Neural cell (in vitro differentiated cells): ENCODE measurements at regions not wholly inside any gene's neighbourhood (a gene's known extent, or its start where the extent isn't known, plus 50 kb on each side); places are given as distances from the start of the nearest gene placed in this dataset.

Experiments used
- H2AFZ ChIP-seq: fragments of 200-600, 300-800 bp; sonication (generic), shearing (Covaris generic); 2 replicates; pipeline ENCODE4 v1.6.0; 2014; ENCODE audit warnings: low read depth, mild to moderate bottlenecking, antibody characterized with exemption, low read length, moderate library complexity
- H3F3A ChIP-seq: fragments of 200-600 bp; shearing (Covaris generic); 2 replicates; pipeline ENCODE4 v1.6.1; 2016; ENCODE audit warnings: mild to moderate bottlenecking, moderate library complexity, mixed read lengths, antibody characterized with exemption, low read length; ENCODE audit not compliant: insufficient read depth, poor library complexity, severe bottlenecking
- H3K27ac ChIP-seq: fragments of 200-600, 300-800 bp; sonication (generic), shearing (Covaris generic); 2 replicates; pipeline ENCODE4 v1.5.1; 2014; ENCODE audit warnings: mild to moderate bottlenecking, low read length, moderate library complexity
- H3K27me3 ChIP-seq: fragments of 300-800, 200-600 bp; sonication (generic), shearing (Covaris generic); 2 replicates; pipeline ENCODE4 v1.6.0; 2014; ENCODE audit warnings: mild to moderate bottlenecking, low read depth, low read length, moderate library complexity; ENCODE audit not compliant: insufficient read depth
- H3K36me3 ChIP-seq: fragments of 300-800, 200-600 bp; sonication (generic), shearing (Covaris generic); 2 replicates; pipeline ENCODE4 v1.5.1; 2014; ENCODE audit warnings: mild to moderate bottlenecking, antibody characterized with exemption, low read length, moderate library complexity; ENCODE audit not compliant: insufficient read depth
- H3K4me2 ChIP-seq: fragments of 300-800, 200-600 bp; sonication (generic), shearing (Covaris generic); 2 replicates; pipeline ENCODE4 v1.6.0; 2014; ENCODE audit warnings: mild to moderate bottlenecking, low read length
- H3K4me3 ChIP-seq: fragments of 300-800, 200-600 bp; sonication (generic), shearing (Covaris generic); 2 replicates; pipeline ENCODE4 v1.5.1; 2014; ENCODE audit warnings: mild to moderate bottlenecking, low read length, moderate library complexity
- H3K79me2 ChIP-seq: fragments of 200-600 bp; shearing (Covaris generic); replicated peaks from 2 replicates; pipeline ENCODE4 v1.6.0; 2014; ENCODE audit warnings: mild to moderate bottlenecking, low read length, moderate library complexity; ENCODE audit not compliant: insufficient read depth
- H3K9ac ChIP-seq: fragments of 300-800, 200-600 bp; sonication (generic), shearing (Covaris generic); 2 replicates; pipeline ENCODE4 v1.6.1; 2016; ENCODE audit warnings: mild to moderate bottlenecking, low read length, mixed read lengths
- H3K9me2 ChIP-seq: fragments of 200-600 bp; shearing (Covaris generic); 2 replicates; pipeline ENCODE4 v1.6.1; 2016; ENCODE audit warnings: mild to moderate bottlenecking, low read length, mixed read lengths; ENCODE audit not compliant: insufficient read depth
- H3K9me3 ChIP-seq: fragments of 200-600, 300-800 bp; sonication (generic), shearing (Covaris generic); 2 replicates; pipeline ENCODE4 v1.6.1; 2016; ENCODE audit warnings: mild to moderate bottlenecking, mixed run types, low read length, moderate library complexity, mixed read lengths
- H4K20me1 ChIP-seq: fragments of 200-600 bp; shearing (Covaris generic); 2 replicates; pipeline ENCODE4 v1.6.1; 2016; ENCODE audit warnings: mild to moderate bottlenecking, mixed run types; ENCODE audit not compliant: insufficient read depth
- CTCF ChIP-seq: fragments of 450-650 bp; IDR thresholded peaks from 2 replicates; pipeline ENCODE4 v1.5.1; 2014; ENCODE audit warnings: antibody characterized with exemption, mild to moderate bottlenecking, moderate library complexity; ENCODE audit not compliant: poor library complexity, severe bottlenecking
- EP300 ChIP-seq: fragments of 450-650 bp; conservative IDR thresholded peaks from 2 replicates; pipeline ENCODE4 v1.6.1; 2014; ENCODE audit warnings: antibody characterized with exemption, mild to moderate bottlenecking, moderate library complexity; ENCODE audit not compliant: poor library complexity, severe bottlenecking
- EZH2 ChIP-seq: fragments of 200-600, 300-800 bp; shearing (Covaris generic), sonication (generic); IDR thresholded peaks from 2 replicates; pipeline ENCODE4 v1.6.1; 2014; ENCODE audit warnings: antibody characterized with exemption, low read length, borderline replicate concordance, mild to moderate bottlenecking; ENCODE audit not compliant: insufficient read depth, poor library complexity, severe bottlenecking
- MXI1 ChIP-seq: fragments of 450-650 bp; conservative IDR thresholded peaks from 2 replicates; pipeline ENCODE4 v1.6.1; 2014; ENCODE audit warnings: antibody characterized with exemption, mild to moderate bottlenecking; ENCODE audit not compliant: poor library complexity, severe bottlenecking
- POLR2AphosphoS5 ChIP-seq: IDR thresholded peaks from 2 replicates; pipeline ENCODE4 v1.6.1; 2012
- RAD21 ChIP-seq: fragments of 450-650 bp; conservative IDR thresholded peaks from 2 replicates; pipeline ENCODE4 v1.6.1; 2014; ENCODE audit warnings: antibody characterized with exemption, mild to moderate bottlenecking, moderate library complexity
- REST ChIP-seq: IDR thresholded peaks from 2 replicates; pipeline ENCODE4 v1.6.1; 2012; ENCODE audit warnings: borderline replicate concordance
- SMC3 ChIP-seq: fragments of 450-650 bp; conservative IDR thresholded peaks from 2 replicates; pipeline ENCODE4 v1.6.1; 2014; ENCODE audit warnings: antibody characterized with exemption, mild to moderate bottlenecking, moderate library complexity; ENCODE audit not compliant: poor library complexity
- TAF1 ChIP-seq: IDR thresholded peaks from 2 replicates; pipeline ENCODE4 v1.6.1; 2012; ENCODE audit warnings: low read depth

- no peak overlapping the region for H3K9ac ChIP-seq
- no peaks in the 10 kb centered on the region for H4K20me1 ChIP-seq
- no peak overlapping the region for H2AFZ ChIP-seq
- no peaks in the 10 kb centered on the region for H3K9me2 ChIP-seq
- no peaks in the 10 kb centered on the region for H3K36me3 ChIP-seq
- no peaks in the 10 kb centered on the region for H3K27me3 ChIP-seq
- TF ChIP-seq EZH2, result no peak
- no peak for TF ChIP-seq CTCF
- TF ChIP-seq MXI1, result no peak
- TF ChIP-seq SMC3, result no peak
- TF ChIP-seq TAF1, result no peak
- no peak for TF ChIP-seq POLR2AphosphoS5
- no peak for TF ChIP-seq EP300
- TF ChIP-seq RAD21, result no peak
- TF ChIP-seq REST, result no peak
- H3K4me2 ChIP-seq, result no peak overlapping the region
- H3K79me2 ChIP-seq, result no peaks in the 10 kb centered on the region
- no peaks in the 10 kb centered on the region for H3F3A ChIP-seq
- H3K27ac ChIP-seq, result no peak overlapping the region
- no peak overlapping the region for H3K4me3 ChIP-seq
- no peaks in the 10 kb centered on the region for H3K9me3 ChIP-seq
Measured at GRCh38 chr10:112024079-112024478, 159.5 kb downstream of the GPAM start.

- Histone ChIP-seq H3K27me3 (no peaks in the 10 kb centered on the region), H3K9me3 (no peaks in the 10 kb centered on the region), H3K36me3 (no peaks in the 10 kb centered on the region), H3F3A (no peaks in the 10 kb centered on the region), H4K20me1 (no peaks in the 10 kb centered on the region), H3K9ac (no peak overlapping the region), H3K79me2 (no peaks in the 10 kb centered on the region), H3K4me3 (no peak overlapping the region), H2AFZ (no peak overlapping the region), H3K27ac (no peak overlapping the region), H3K4me2 (no peak overlapping the region), H3K9me2 (no peaks in the 10 kb centered on the region)
- no peak for TF ChIP-seq POLR2AphosphoS5
- TF ChIP-seq RAD21, result no peak
- no peak for TF ChIP-seq TAF1
- TF ChIP-seq EP300, result no peak
- TF ChIP-seq CTCF, result no peak
- TF ChIP-seq MXI1, result no peak
- TF ChIP-seq EZH2, result no peak
- no peak for TF ChIP-seq REST
- TF ChIP-seq SMC3, result no peak
Measured at GRCh38 chr10:112025228-112025627, 158.3 kb downstream of the GPAM start.
